Panc1 (cell line): ENCODE measurements at regions not wholly inside any gene's neighbourhood (a gene's known extent, or its start where the extent isn't known, plus 50 kb on each side); places are given as distances from the start of the nearest gene placed in this dataset.

Experiments
- ATAC-seq: fragments of 200-7000 bp; cut with Tn5 transposase; 2 replicates; pipeline ENCODE4 v1.9.1; 2020; ENCODE audit warnings: mild to moderate bottlenecking, moderate library complexity
- BruUV-seq: library from RNA; stranded (reverse); fragments of 400-500 nt; replicated peaks from 2 replicates; lab custom pipeline; 2021; lab: Mats Ljungman, UMichigan
- CTCF ChIA-PET: fragments of 300-600 bp; sonication (Branson Sonifier 250); formaldehyde crosslinking; loops from one replicate; lab custom pipeline; 2022; ENCODE audit warnings: antibody characterized with exemption; lab: Charles Lee
- POLR2A ChIA-PET: fragments of 300-600 bp; sonication (Branson Sonifier 250); formaldehyde crosslinking; loops from one replicate; lab custom pipeline; 2022; ENCODE audit warnings: antibody characterized with exemption; lab: Charles Lee
- DNase-seq: peaks from one replicate; pipeline ENCODE4 v3.0.0-alpha.2; 2010; ENCODE audit warnings: low read depth, low spot score
- H3K27ac ChIP-seq: 2 replicates; pipeline ENCODE4 v1.5.1; 2011; ENCODE audit warnings: mild to moderate bottlenecking, low read length, inconsistent platforms
- H3K27me3 ChIP-seq: fragments of 200-500 bp; sonication (Bioruptor generic); 2 replicates; pipeline ENCODE4 v1.6.0; 2014; ENCODE audit warnings: low read length, inconsistent platforms; ENCODE audit not compliant: control insufficient read depth, insufficient read depth
- H3K36me3 ChIP-seq: fragments of 200-500 bp; sonication (Bioruptor generic); 2 replicates; pipeline ENCODE4 v1.5.1; 2014; ENCODE audit warnings: inconsistent platforms, mild to moderate bottlenecking, low read length, moderate library complexity; ENCODE audit not compliant: control insufficient read depth, insufficient read depth
- H3K4me1 ChIP-seq: 2 replicates; pipeline ENCODE4 v1.5.1; 2011; ENCODE audit warnings: inconsistent platforms, mild to moderate bottlenecking, low read length, moderate library complexity; ENCODE audit not compliant: control insufficient read depth, insufficient read depth
- H3K4me3 ChIP-seq, 2 experiments: 2 replicates each; pipeline ENCODE4 v1.5.1; 2011 to 2012; ENCODE audit warnings: low read depth in 2 of 2, low read length in 2 of 2, mild to moderate bottlenecking in 2 of 2, inconsistent platforms in 1 of 2, moderate library complexity in 1 of 2
- H3K9me3 ChIP-seq: fragments of 200-500 bp; sonication (Bioruptor generic); 2 replicates; pipeline ENCODE4 v1.5.1; 2014; ENCODE audit warnings: low read depth, mild to moderate bottlenecking, inconsistent platforms, low read length, moderate library complexity; ENCODE audit not compliant: control insufficient read depth, insufficient read depth
- CTCF ChIP-seq: fragments of 450-650 bp; IDR thresholded peaks from 2 replicates; pipeline ENCODE4 v1.5.1; 2017; ENCODE audit warnings: mild to moderate bottlenecking
- POLR2AphosphoS5 ChIP-seq: IDR thresholded peaks from 2 replicates; pipeline ENCODE4 v1.6.1; 2012; ENCODE audit warnings: mild to moderate bottlenecking, low read depth, low read length, moderate library complexity
- REST ChIP-seq, 2 experiments: IDR thresholded peaks; 2 replicates each; pipeline ENCODE4 v1.6.1; 2011 to 2012; ENCODE audit warnings: low read depth in 2 of 2, control low read depth in 1 of 2, low read length in 1 of 2, mild to moderate bottlenecking in 1 of 2, moderate library complexity in 1 of 2; ENCODE audit not compliant: insufficient read depth in 1 of 2
- SIN3A ChIP-seq: IDR thresholded peaks from 2 replicates; pipeline ENCODE4 v1.6.1; 2012; ENCODE audit warnings: low read depth, mild to moderate bottlenecking, low read length, moderate library complexity, borderline replicate concordance; ENCODE audit not compliant: insufficient read depth
- TCF7L2 ChIP-seq: IDR thresholded peaks from 2 replicates; pipeline ENCODE4 v1.6.1; 2011; ENCODE audit warnings: mild to moderate bottlenecking, low read depth, low read length, inconsistent platforms
- in situ Hi-C: cut with HindIII; loops from 2 replicates; pipeline ENCODE4 v1.10.0; 2016; ENCODE audit warnings: low sequenced_read_pairs, low pct_unique_long_range_greater_than_20kb
- intact Hi-C: fragments of 100-400 bp; cut with micrococcal nuclease; formaldehyde crosslinking; loops from one replicate; pipeline ENCODE4 v1.10.0; 2022; ENCODE audit not compliant: unreplicated experiment

DNA sequence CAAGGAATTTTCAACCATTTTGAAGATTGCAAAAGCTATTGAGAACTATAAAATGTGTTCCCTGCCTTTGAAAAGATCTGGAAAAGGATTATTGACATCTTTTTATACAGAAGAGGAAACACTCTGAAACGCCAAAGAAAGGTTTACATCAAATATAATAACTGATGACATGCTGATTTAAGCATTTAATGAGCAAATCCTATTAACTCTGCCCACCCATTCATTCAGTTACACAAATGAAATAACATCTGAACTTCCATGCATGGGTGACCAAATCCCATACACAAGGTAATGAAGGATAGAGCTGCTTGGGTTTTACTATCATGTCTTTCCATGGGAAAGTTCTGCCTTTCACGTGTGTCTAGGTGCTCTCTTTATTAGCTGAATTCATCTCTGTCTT, 589.4 kb upstream of the WWC1 start:
- TF ChIP-seq TCF7L2 = no peak
- no peak for TF ChIP-seq CTCF
- TF ChIP-seq SIN3A = no peak
- no peak for TF ChIP-seq POLR2AphosphoS5
- TF ChIP-seq REST (IDR thresholded peaks at IDR 0.05; ENCODE audit: insufficient read depth in 1 of 2, low read depth in 2 of 2, low read length in 1 of 2) = no peak
- Histone ChIP-seq H3K36me3 (no peaks in the 10 kb centered on the region), H3K27me3 (no peaks in the 10 kb centered on the region), H3K4me3 (no peak overlapping the region), H3K27ac (peak overlapping the region; percentile 36; the same call in 1 of the 2 replicates), H3K9me3 (no peaks in the 10 kb centered on the region), H3K4me1 (peaks cover 21% of the 10 kb centered on the region; the same call in 1 of the 2 replicates)
- intact Hi-C loops = no loop called here
- ChIA-PET CTCF (no interaction called here), POLR2A (no interaction called here)
- BruUV-seq = no TSS peak
- in situ Hi-C loops = no loop called here
- ATAC-seq (no peak), DNase-seq (no peak)

DNA sequence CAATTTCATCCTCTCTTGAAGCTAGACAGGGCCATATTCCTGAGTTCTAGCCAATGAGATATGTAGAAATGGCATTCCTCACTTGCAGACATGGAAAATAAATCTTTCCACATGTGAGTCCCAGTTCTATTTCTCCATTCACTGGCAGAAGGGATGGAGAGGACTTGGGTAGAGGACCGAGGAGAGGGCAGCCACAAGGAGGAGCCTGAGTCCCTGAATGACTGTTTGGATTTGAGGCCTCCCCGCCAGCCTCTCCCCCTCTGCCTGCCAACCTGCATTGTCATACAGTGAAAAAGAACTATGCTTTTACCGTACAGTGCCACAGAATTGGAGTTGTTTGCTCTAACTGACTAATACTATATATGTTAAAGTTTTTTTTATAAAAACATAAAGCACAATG, 583.0 kb upstream of the WWC1 start:
- ATAC-seq (no peak), DNase-seq (no peak)
- H3K9me3 ChIP-seq = no peaks in the 10 kb centered on the region
- H3K4me1 ChIP-seq = no peaks in the 10 kb centered on the region
- H3K36me3 ChIP-seq = no peaks in the 10 kb centered on the region
- no TSS peak for BruUV-seq
- H3K27me3 ChIP-seq = no peaks in the 10 kb centered on the region
- in situ Hi-C loops (no loop called here), intact Hi-C loops (no loop called here)
- ChIA-PET POLR2A (no interaction called here), CTCF (no interaction called here)
- no peak overlapping the region for H3K4me3 ChIP-seq
- H3K27ac ChIP-seq = no peak overlapping the region
- TF ChIP-seq TCF7L2 (no peak), REST (IDR thresholded peaks at IDR 0.05; ENCODE audit: insufficient read depth in 1 of 2, low read depth in 2 of 2, low read length in 1 of 2) (no peak), CTCF (no peak), SIN3A (no peak), POLR2AphosphoS5 (no peak)
